ENCODE measurements at regions not wholly inside any gene's neighbourhood (a gene's known extent, or its start where the extent isn't known, plus 50 kb on each side); places are given as distances from the start of the nearest gene placed in this dataset.

GRCh38 chr11:116614306-116615210 is 158.2 kb downstream of the BUD13 start:
- TF ChIP-seq TAF1 (conservative IDR thresholded peaks at IDR 0.05) (no peak), CTCF (IDR thresholded peaks at IDR 0.05; ENCODE audit: low read depth, low read length, missing input control) (no peak), YY1 (IDR thresholded peaks at IDR 0.05) (no peak), SP1 (IDR thresholded peaks at IDR 0.05) (no peak), ATF3 (IDR thresholded peaks at IDR 0.05) (no peak), ZBTB33 (IDR thresholded peaks at IDR 0.05) (no peak), MAX (IDR thresholded peaks at IDR 0.05) (no peak), RAD21 (IDR thresholded peaks at IDR 0.05) (no peak), REST (IDR thresholded peaks at IDR 0.05) (no peak), NR2F2 (IDR thresholded peaks at IDR 0.05) (no peak), JUND (IDR thresholded peaks at IDR 0.05) (no peak), HNF4A (conservative IDR thresholded peaks at IDR 0.05) (no peak), GABPA (IDR thresholded peaks at IDR 0.05 in 1 of 2, conservative IDR thresholded peaks at IDR 0.05 in 1 of 2) (no peak)
